ENCODE measurements at regions not wholly inside any gene's neighbourhood (a gene's known extent, or its start where the extent isn't known, plus 50 kb on each side); places are given as distances from the start of the nearest gene placed in this dataset.
"Not testable (repeated sequence)": the region's sequence is repeated elsewhere in the genome, so short reads cannot be mapped to it uniquely, and the experiment has no call there.

GRCh38 chr12:9304540-9304939 lies 96.3 kb upstream of the PZP start:
- DNase-seq: not testable (repeated sequence)

- not testable (repeated sequence) for DNase-seq
Measured at GRCh38 chr12:9295872-9296271, 87.7 kb upstream of the PZP start.

GRCh38 chr12:9294072-9294620 lies 86.0 kb upstream of the PZP start:
- DNase-seq: not testable (repeated sequence)

- DNase-seq: not testable (repeated sequence)
Measured at GRCh38 chr12:9293391-9293790, 85.2 kb upstream of the PZP start.

- DNase-seq: not testable (repeated sequence)
Measured at GRCh38 chr12:9289984-9290383, 81.8 kb upstream of the PZP start.

- DNase-seq: not testable (repeated sequence)
Measured at GRCh38 chr12:9284724-9285123, 76.5 kb upstream of the PZP start.

- DNase-seq: peak; percentile 22
Measured at GRCh38 chr12:9284197-9284596, 76.0 kb upstream of the PZP start.

- peak; percentile 85 for DNase-seq
Measured at GRCh38 chr12:9283346-9284095, 75.3 kb upstream of the PZP start.

- DNase-seq: no peak
Measured at GRCh38 chr12:9276990-9277389, 68.8 kb upstream of the PZP start.

- DNase-seq: no peak
Measured at GRCh38 chr12:9273276-9273675, 65.1 kb upstream of the PZP start.

- no peak for DNase-seq
Measured at GRCh38 chr12:9271875-9272274, 63.7 kb upstream of the PZP start.

GRCh38 chr12:9264546-9264945 lies 56.4 kb upstream of the PZP start:
- no peak for DNase-seq

GRCh38 chr12:9260931-9261330 lies 52.7 kb upstream of the PZP start:
- no peak for DNase-seq

GRCh38 chr12:9258676-9259075 lies 50.5 kb upstream of the PZP start:
- DNase-seq: no peak

All from activated effector memory CD4-positive, alpha-beta T cell treated with Interleukin-2 at 50 U/mL for 16 hours (primary cell).